Adrenal gland (tissue), 5 donors: ENCODE measurements at regions not wholly inside any gene's neighbourhood (a gene's known extent, or its start where the extent isn't known, plus 50 kb on each side); places are given as distances from the start of the nearest gene placed in this dataset.

Experiments used
- POLR2A ChIP-seq, 2 donors: fragments of 450-650 bp; IDR thresholded peaks; one replicate each; pipeline ENCODE4 v1.6.1; 2017; ENCODE audit warnings: antibody characterized with exemption in 2 of 2, mild to moderate bottlenecking in 2 of 2, moderate library complexity in 1 of 2
- TF ChIP-seq, protein P1 (sequence below), 6 experiments: fragments of 450-650 bp in 4 of 6; fragments of 200-600 bp in 2 of 6; sonication (generic) in 1 of 6; IDR thresholded peaks; 1 replicate in 5 of 6; 2 replicates in 1 of 6; pipeline versions ENCODE4 v1.5.1 to v1.8.0; 2016 to 2021; ENCODE audit warnings: antibody characterized with exemption in 6 of 6, mild to moderate bottlenecking in 2 of 6, moderate library complexity in 1 of 6
- donor health status: DM: no; HTN: no; CAD: no.

DNA sequence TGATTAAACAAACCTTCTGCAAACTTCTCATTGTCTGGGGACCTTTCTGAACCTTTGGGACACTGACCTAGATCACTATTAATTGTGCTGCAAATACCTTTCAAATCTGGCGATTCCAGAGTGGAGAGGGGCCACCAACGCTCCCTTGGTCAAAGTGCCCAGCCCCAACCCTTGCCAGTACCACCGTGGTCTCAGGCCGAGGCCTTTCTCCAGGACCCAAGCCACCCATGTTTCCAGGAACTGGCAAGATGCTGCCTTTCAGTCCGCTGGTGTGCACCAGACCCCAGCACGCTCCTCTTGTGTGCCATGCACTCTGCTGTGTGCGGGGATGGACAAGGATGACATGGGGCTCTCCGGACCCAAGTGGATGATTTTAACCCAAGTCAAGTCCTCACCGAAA lies 91.1 kb upstream of the MGMT start:
- TF ChIP-seq, protein P1, sequence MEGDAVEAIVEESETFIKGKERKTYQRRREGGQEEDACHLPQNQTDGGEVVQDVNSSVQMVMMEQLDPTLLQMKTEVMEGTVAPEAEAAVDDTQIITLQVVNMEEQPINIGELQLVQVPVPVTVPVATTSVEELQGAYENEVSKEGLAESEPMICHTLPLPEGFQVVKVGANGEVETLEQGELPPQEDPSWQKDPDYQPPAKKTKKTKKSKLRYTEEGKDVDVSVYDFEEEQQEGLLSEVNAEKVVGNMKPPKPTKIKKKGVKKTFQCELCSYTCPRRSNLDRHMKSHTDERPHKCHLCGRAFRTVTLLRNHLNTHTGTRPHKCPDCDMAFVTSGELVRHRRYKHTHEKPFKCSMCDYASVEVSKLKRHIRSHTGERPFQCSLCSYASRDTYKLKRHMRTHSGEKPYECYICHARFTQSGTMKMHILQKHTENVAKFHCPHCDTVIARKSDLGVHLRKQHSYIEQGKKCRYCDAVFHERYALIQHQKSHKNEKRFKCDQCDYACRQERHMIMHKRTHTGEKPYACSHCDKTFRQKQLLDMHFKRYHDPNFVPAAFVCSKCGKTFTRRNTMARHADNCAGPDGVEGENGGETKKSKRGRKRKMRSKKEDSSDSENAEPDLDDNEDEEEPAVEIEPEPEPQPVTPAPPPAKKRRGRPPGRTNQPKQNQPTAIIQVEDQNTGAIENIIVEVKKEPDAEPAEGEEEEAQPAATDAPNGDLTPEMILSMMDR (IDR thresholded peaks at IDR 0.05): no peak
- no peak for TF ChIP-seq POLR2A (IDR thresholded peaks at IDR 0.05)
